CD14-positive monocyte (primary cell): ENCODE measurements at regions not wholly inside any gene's neighbourhood (a gene's known extent, or its start where the extent isn't known, plus 50 kb on each side); places are given as distances from the start of the nearest gene placed in this dataset.

Experiments
- DNase-seq, 3 donors: peaks; one replicate each; pipeline ENCODE4 v3.0.0-alpha.2; 2011 to 2022
- H2AFZ ChIP-seq: 2 replicates; pipeline ENCODE4 v1.6.0; 2012; ENCODE audit warnings: mild to moderate bottlenecking, low read depth, low read length, inconsistent platforms; ENCODE audit not compliant: insufficient read depth, poor library complexity, severe bottlenecking
- H3K27ac ChIP-seq, 2 donors: 1 replicate in 1 of 2; 2 replicates in 1 of 2; pipeline ENCODE4 v1.5.1; 2012 to 2013; ENCODE audit warnings: low read length in 2 of 2, control low read depth in 1 of 2, inconsistent platforms in 1 of 2, low read depth in 1 of 2, mild to moderate bottlenecking in 1 of 2
- H3K27me3 ChIP-seq, 2 donors: one replicate each; pipeline versions ENCODE4 v1.6.0 to v1.6.1; 2011 to 2013; ENCODE audit warnings: low read length in 2 of 2; ENCODE audit not compliant: control insufficient read depth in 2 of 2, insufficient read depth in 2 of 2
- H3K36me3 ChIP-seq, 2 donors: replicated peaks in 1 of 2; 1 replicate in 1 of 2; 2 replicates in 1 of 2; pipeline versions ENCODE4 v1.5.1 to v1.6.1; 2012 to 2013; ENCODE audit warnings: low read length in 2 of 2, control low read depth in 1 of 2, inconsistent platforms in 1 of 2, mild to moderate bottlenecking in 1 of 2; ENCODE audit not compliant: insufficient read depth in 2 of 2, control insufficient read depth in 1 of 2
- H3K4me1 ChIP-seq, 2 donors: 1 replicate in 1 of 2; 2 replicates in 1 of 2; pipeline versions ENCODE4 v1.5.1 to v1.6.1; 2012 to 2013; ENCODE audit warnings: low read length in 2 of 2, control low read depth in 1 of 2, inconsistent platforms in 1 of 2, mild to moderate bottlenecking in 1 of 2, moderate library complexity in 1 of 2; ENCODE audit not compliant: insufficient read depth in 2 of 2, control insufficient read depth in 1 of 2
- H3K4me2 ChIP-seq: replicated peaks from 2 replicates; pipeline ENCODE3; 2012; ENCODE audit warnings: low read length, moderate library complexity, mild to moderate bottlenecking; ENCODE audit not compliant: poor library complexity, severe bottlenecking; ENCODE audit errors: extremely low read depth
- H3K4me3 ChIP-seq, 3 experiments: fragments of 200-600 bp in 1 of 3; sonication (generic) in 1 of 3; replicated peaks in 1 of 3; 1 replicate in 2 of 3; 2 replicates in 1 of 3; pipeline ENCODE4 v1.5.1; 2011 to 2013; ENCODE audit warnings: low read length in 3 of 3, mild to moderate bottlenecking in 3 of 3, control low read depth in 2 of 3, low read depth in 2 of 3, inconsistent platforms in 1 of 3, moderate library complexity in 1 of 3
- H3K79me2 ChIP-seq: 2 replicates; pipeline ENCODE4 v1.6.0; 2012; ENCODE audit warnings: mild to moderate bottlenecking, control low read depth, inconsistent platforms, low read length, moderate library complexity; ENCODE audit not compliant: insufficient read depth
- H3K9ac ChIP-seq: 2 replicates; pipeline ENCODE4 v1.6.0; 2017; ENCODE audit warnings: low read length, mild to moderate bottlenecking; ENCODE audit not compliant: insufficient read depth, poor library complexity, severe bottlenecking
- H3K9me3 ChIP-seq, 2 donors: replicated peaks in 1 of 2; 1 replicate in 1 of 2; 2 replicates in 1 of 2; pipeline versions ENCODE4 v1.5.1 to v1.6.1; 2012 to 2013; ENCODE audit warnings: low read length in 2 of 2, control low read depth in 1 of 2; ENCODE audit not compliant: control insufficient read depth in 1 of 2, insufficient read depth in 1 of 2
- H4K20me1 ChIP-seq: 2 replicates; pipeline ENCODE4 v1.6.0; 2012; ENCODE audit warnings: mild to moderate bottlenecking, low read length, control low read depth, moderate library complexity; ENCODE audit not compliant: insufficient read depth
- H3K27ac Mint-ChIP-seq, 7 donors: one replicate each; pipeline ENCODE4 v1.8.0; 2020; ENCODE audit warnings: mild to moderate bottlenecking in 7 of 7, mixed read lengths in 7 of 7, moderate library complexity in 6 of 7, inconsistent platforms in 2 of 7
- H3K27me3 Mint-ChIP-seq, 3 donors: one replicate each; pipeline ENCODE4 v1.8.0; 2021 to 2022; ENCODE audit warnings: low read depth in 3 of 3, mild to moderate bottlenecking in 3 of 3, mixed read lengths in 3 of 3, moderate library complexity in 3 of 3, inconsistent platforms in 1 of 3
- H3K36me3 Mint-ChIP-seq, 2 donors: one replicate each; pipeline ENCODE4 v1.8.0; 2020; ENCODE audit warnings: mixed read lengths in 2 of 2, inconsistent platforms in 1 of 2, mild to moderate bottlenecking in 1 of 2
- H3K4me1 Mint-ChIP-seq: one replicate; pipeline ENCODE4 v1.8.0; 2020; ENCODE audit warnings: mild to moderate bottlenecking, mixed read lengths
- H3K4me3 Mint-ChIP-seq, 2 donors: one replicate each; pipeline ENCODE4 v1.8.0; 2020; ENCODE audit warnings: mild to moderate bottlenecking in 2 of 2, mixed read lengths in 2 of 2, moderate library complexity in 1 of 2
- H3K9me3 Mint-ChIP-seq, 7 donors: one replicate each; pipeline ENCODE4 v1.8.0; 2020 to 2022; ENCODE audit warnings: mixed read lengths in 7 of 7, mild to moderate bottlenecking in 6 of 7, moderate library complexity in 6 of 7, inconsistent platforms in 2 of 7
- CTCF ChIP-seq: fragments of 200-600 bp; IDR thresholded peaks from one replicate; pipeline ENCODE4 v1.8.0; 2022; ENCODE audit warnings: antibody characterized with exemption, mild to moderate bottlenecking
- WGBS: methylation state at CpG from one replicate; pipeline ENCODE4 v1.1.5; 2013; ENCODE audit warnings: missing lambda C conversion rate; ENCODE audit not compliant: insufficient coverage; 5-methylcytosine and 5-hydroxymethylcytosine counted together
- intact Hi-C, 2 donors: fragments of 100-400 bp; cut with micrococcal nuclease; formaldehyde crosslinking; loops; one replicate each; pipeline versions ENCODE4 v1.15.0 to v1.15.1; 2023

DNA sequence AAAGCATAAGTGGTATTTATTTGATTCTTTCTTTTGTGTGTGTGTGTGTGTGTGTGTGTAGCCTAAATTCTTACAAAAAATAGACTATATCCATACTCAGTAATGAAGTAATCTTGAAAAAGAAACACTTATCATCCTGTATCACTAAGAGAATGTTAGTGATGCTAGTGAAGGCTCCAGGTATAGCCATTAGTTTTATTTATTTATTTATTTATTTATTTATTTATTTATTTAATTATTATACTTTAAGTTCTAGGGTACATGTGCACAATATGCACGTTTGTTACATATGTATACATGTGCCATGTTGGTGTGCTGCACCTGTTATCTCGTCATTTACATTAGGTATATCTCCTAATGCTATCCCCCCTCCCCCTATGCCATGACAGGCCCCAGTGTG is 436.0 kb downstream of the HTR7 start:
- Histone ChIP-seq H3K27me3 (no peaks in the 10 kb centered on the region), H3K79me2 (no peaks in the 10 kb centered on the region), H3K4me3 (no peak overlapping the region), H3K9ac (no peak overlapping the region), H3K9me3 (no peaks in the 10 kb centered on the region), H3K36me3 (no peaks in the 10 kb centered on the region), H3K4me1 (no peaks in the 10 kb centered on the region), H2AFZ (no peak overlapping the region), H3K4me2 (no peak overlapping the region), H3K27ac (no peak overlapping the region), H4K20me1 (no peaks in the 10 kb centered on the region)
- Mint-ChIP-seq H3K27me3 (no peaks in the 10 kb centered on the region), H3K4me3 (no peak overlapping the region), H3K36me3 (no peaks in the 10 kb centered on the region), H3K27ac (no peak overlapping the region), H3K9me3 (peaks cover 2 to 14% (median 7%) of the 10 kb centered on the region in 7 donors), H3K4me1 (no peaks in the 10 kb centered on the region)
- 100% methylated on average over 1 of the region's 2 CpGs for whole genome bisulfite sequencing
- no peak for DNase-seq
- intact Hi-C loops: no loop called here
- no peak for TF ChIP-seq CTCF

DNA sequence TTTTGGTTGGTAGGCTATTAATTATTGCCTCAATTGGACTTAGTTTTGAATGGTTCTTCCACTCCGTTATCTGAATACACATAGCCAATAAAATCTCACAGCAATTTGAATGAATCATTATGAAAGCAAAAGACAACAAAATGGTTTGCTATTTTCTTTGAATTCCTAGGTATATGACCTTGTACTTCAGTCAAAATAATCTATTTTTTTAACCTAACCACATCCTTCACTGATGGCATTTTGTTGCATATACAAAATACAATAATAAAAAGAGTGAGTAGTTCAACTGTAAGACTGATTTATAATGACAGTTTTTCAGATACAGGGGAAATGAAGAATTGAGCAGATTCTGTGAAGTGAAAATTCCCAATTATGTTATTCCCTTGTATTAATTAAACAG is 433.1 kb downstream of the HTR7 start:
- no peak overlapping the region for H3K4me3 ChIP-seq
- H3K27me3 ChIP-seq: no peaks in the 10 kb centered on the region
- no peak overlapping the region for H3K4me2 ChIP-seq
- no peaks in the 10 kb centered on the region for H3K9me3 ChIP-seq
- WGBS: no CpG with 5 or more reads among the region's 1 CpG
- H3K4me1 ChIP-seq: no peaks in the 10 kb centered on the region
- Mint-ChIP-seq H3K27ac (no peak overlapping the region), H3K36me3 (no peaks in the 10 kb centered on the region), H3K4me3 (no peak overlapping the region), H3K27me3 (no peaks in the 10 kb centered on the region), H3K9me3 (peaks cover 3 to 14% (median 7%) of the 10 kb centered on the region in 7 donors), H3K4me1 (no peaks in the 10 kb centered on the region)
- TF ChIP-seq CTCF: no peak
- no peak for DNase-seq
- H3K9ac ChIP-seq: no peak overlapping the region
- H3K27ac ChIP-seq: no peak overlapping the region
- no peak overlapping the region for H2AFZ ChIP-seq
- no peaks in the 10 kb centered on the region for H3K36me3 ChIP-seq
- no peaks in the 10 kb centered on the region for H4K20me1 ChIP-seq
- H3K79me2 ChIP-seq: no peaks in the 10 kb centered on the region
- intact Hi-C loops: no loop called here
